GM18909 (cell line): ENCODE measurements at regions not wholly inside any gene's neighbourhood (a gene's known extent, or its start where the extent isn't known, plus 50 kb on each side); places are given as distances from the start of the nearest gene placed in this dataset.
"Not testable (repeated sequence)": the region's sequence is repeated elsewhere in the genome, so short reads cannot be mapped to it uniquely, and the experiment has no call there.

Source experiments
- ATAC-seq: cut with Tn5 transposase; IDR thresholded peaks from one replicate; pipeline ENCODE4 v1.9.1; 2021; ENCODE audit warnings: mild to moderate bottlenecking; ENCODE audit not compliant: unreplicated experiment, poor library complexity

- ATAC-seq = no peak
Measured at GRCh38 chr1:229905031-229905545, 161.9 kb upstream of the GALNT2 start.

- no peak for ATAC-seq
Measured at GRCh38 chr1:229905652-229906051, 161.4 kb upstream of the GALNT2 start.

GRCh38 chr1:229907884-229908638 lies 159.0 kb upstream of the GALNT2 start:
- ATAC-seq = no peak

GRCh38 chr1:229908689-229909088 lies 158.3 kb upstream of the GALNT2 start:
- no peak for ATAC-seq

GRCh38 chr1:229913489-229913888 lies 153.5 kb upstream of the GALNT2 start:
- ATAC-seq = no peak

- not testable (repeated sequence) for ATAC-seq
Measured at GRCh38 chr1:229919488-229919887, 147.6 kb upstream of the GALNT2 start.

GRCh38 chr1:229920683-229921082 lies 146.4 kb upstream of the GALNT2 start:
- ATAC-seq = no peak

- ATAC-seq = no peak
Measured at GRCh38 chr1:229922249-229922648, 144.8 kb upstream of the GALNT2 start.

- ATAC-seq = no peak
Measured at GRCh38 chr1:229924639-229925038, 142.4 kb upstream of the GALNT2 start.

- ATAC-seq = no peak
Measured at GRCh38 chr1:229928767-229929166, 138.3 kb upstream of the GALNT2 start.

- not testable (repeated sequence) for ATAC-seq
Measured at GRCh38 chr1:229931751-229932150, 135.3 kb upstream of the GALNT2 start.

GRCh38 chr1:229935157-229935556 lies 131.9 kb upstream of the GALNT2 start:
- not testable (repeated sequence) for ATAC-seq

- ATAC-seq = no peak
Measured at GRCh38 chr1:229938551-229938950, 128.5 kb upstream of the GALNT2 start.

GRCh38 chr1:229940684-229941083 lies 126.4 kb upstream of the GALNT2 start:
- no peak for ATAC-seq

GRCh38 chr1:229941160-229941559 lies 125.9 kb upstream of the GALNT2 start:
- no peak for ATAC-seq

- ATAC-seq = no peak
Measured at GRCh38 chr1:229941831-229942230, 125.2 kb upstream of the GALNT2 start.

GRCh38 chr1:229942501-229942900 lies 124.5 kb upstream of the GALNT2 start:
- ATAC-seq = no peak

- ATAC-seq = no peak
Measured at GRCh38 chr1:229943148-229943714, 123.8 kb upstream of the GALNT2 start.

- no peak for ATAC-seq
Measured at GRCh38 chr1:229943988-229944743, 122.9 kb upstream of the GALNT2 start.

GRCh38 chr1:229945795-229946194 lies 121.2 kb upstream of the GALNT2 start:
- ATAC-seq = no peak

GRCh38 chr1:229947968-229948367 lies 119.1 kb upstream of the GALNT2 start:
- no peak for ATAC-seq
